Stimulated activated CD4-positive, alpha-beta T cell treated with anti-CD3 and anti-CD28 coated beads, Interleukin-12 subunit alpha, Interleukin-12 subunit beta, amount 100 ng/mL, for 24 hours (primary cell): ENCODE measurements at regions not wholly inside any gene's neighbourhood (a gene's known extent, or its start where the extent isn't known, plus 50 kb on each side); places are given as distances from the start of the nearest gene placed in this dataset.

Experiments used
- DNase-seq, 2 experiments: peaks; one replicate each; pipeline ENCODE4 v3.0.0-alpha.2; 2020; ENCODE audit warnings: low read depth in 2 of 2

- DNase-seq, result peak in 1 of 2 experiments; percentile 52
These were observed 185.1 kb downstream of the CLIC5 start for GRCh38 chr6:45830441-45831139.

- no peak for DNase-seq
These were observed 185.8 kb downstream of the CLIC5 start for GRCh38 chr6:45829873-45830272.

DNA sequence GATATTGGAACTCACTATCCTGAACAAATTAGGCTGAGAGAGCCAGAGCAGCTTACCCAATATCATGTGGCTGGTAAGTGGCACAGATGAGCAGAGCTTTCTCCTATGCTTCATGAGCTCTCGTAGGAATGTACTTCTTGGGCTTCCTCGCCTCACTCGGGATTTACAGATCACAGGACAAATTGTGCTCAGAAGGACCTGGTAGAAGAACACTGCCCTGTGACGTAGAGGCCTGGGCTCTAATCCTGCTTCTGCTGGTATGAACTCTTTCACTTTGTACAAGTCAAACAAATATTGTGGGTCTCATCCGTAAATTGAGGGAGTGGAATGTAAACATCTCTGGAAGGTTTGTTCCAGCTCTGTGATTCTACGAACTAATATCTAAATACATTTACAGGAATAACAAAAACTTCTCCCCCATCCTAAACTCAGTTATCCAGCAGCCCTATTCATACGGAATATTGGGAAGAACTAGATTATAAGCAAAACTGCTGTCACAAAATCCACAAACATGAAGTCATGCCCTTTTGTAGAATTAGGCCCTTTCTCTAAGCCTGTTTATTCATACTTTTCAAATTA is 187.6 kb downstream of the CLIC5 start:
- DNase-seq, result no peak

GRCh38 chr6:45822873-45823272 is 192.8 kb downstream of the CLIC5 start:
- DNase-seq, result no peak

DNA sequence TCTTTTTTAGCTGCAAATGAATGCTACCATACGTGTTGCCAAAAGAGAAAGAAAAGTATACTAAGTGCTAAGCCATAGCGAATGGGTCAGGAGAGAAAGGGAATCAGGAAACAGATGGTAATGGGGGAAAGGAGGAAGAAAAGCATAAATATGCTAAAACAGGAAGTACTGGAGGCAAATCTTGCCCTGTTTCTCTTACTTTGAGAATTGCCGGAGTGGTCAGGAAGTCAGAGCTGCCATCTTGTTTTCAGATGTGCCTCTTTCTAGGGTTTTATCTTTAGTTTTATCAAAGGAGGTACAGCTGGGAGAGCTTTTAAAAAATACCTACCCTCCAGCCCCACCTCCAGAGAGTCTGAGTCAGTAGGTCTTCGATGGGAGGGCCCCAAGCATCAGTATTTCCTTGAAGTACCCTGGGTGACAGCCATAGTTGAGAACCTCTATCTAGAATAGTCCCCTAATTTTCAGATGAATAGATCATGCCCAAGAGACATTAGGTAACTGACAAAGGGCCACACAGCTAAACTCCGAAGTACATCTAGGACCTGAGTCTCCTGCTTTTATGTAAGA is 193.3 kb downstream of the CLIC5 start:
- DNase-seq, result no peak

GRCh38 chr6:45818655-45819054 is 197.0 kb downstream of the CLIC5 start:
- no peak for DNase-seq

DNA sequence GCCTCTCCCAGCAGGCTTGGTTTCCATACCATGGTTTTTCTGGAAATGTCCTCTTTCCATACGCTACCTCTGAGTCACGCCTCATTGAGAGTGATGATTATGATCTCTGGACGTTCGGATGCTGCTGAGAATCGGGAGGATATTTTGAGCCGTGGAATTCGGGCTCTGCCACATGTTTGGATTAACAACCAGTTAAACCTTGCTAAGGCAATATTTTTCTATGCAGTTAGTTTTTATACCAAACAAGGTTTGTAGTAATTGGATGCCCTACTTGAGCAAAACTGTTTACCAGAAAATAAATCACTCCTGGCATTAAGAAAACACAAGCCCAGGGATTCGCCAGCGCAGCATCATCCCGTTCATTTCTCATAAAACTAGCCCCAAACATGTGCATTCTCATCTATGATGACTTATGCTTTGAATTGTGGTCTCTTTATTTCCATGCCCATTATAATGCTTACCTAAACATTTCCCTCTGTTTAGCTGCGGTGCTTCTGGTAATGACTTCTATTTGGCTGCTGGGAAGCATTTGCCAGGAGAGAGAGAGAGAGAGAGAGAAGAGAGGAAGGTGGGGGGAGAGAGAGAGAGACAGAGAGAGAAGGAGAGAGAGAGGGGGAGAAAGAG is 198.9 kb downstream of the CLIC5 start:
- DNase-seq, result no peak

GRCh38 chr6:45815466-45816125 is 200.1 kb downstream of the CLIC5 start:
- DNase-seq, result no peak

GRCh38 chr6:45814772-45815171 is 200.9 kb downstream of the CLIC5 start:
- DNase-seq, result no peak

- DNase-seq, result no peak
These were observed 201.7 kb downstream of the CLIC5 start for GRCh38 chr6:45813943-45814342.

DNA sequence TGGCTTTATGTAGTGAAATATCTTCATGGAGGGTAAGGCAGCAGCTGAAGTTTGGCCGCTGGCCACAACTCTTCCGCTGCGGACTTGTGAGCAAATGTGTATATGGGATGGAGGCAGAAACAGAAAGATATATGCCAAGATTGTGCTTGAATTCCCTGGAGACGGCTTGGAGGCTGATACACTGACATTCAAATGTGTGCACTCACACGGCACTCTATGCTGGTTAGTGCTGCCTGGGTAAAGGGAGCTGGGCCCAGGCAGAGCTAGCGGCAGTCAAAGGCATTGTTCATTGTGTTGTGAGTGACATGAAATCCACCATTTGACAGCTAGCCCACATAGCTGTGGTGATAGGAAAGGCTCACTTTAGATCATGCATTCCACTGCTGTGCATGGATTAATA is 202.7 kb downstream of the CLIC5 start:
- no peak for DNase-seq

- no peak for DNase-seq
These were observed 206.7 kb downstream of the CLIC5 start for GRCh38 chr6:45808917-45809316.

GRCh38 chr6:45808042-45808645 is 207.5 kb downstream of the CLIC5 start:
- DNase-seq, result no peak

DNA sequence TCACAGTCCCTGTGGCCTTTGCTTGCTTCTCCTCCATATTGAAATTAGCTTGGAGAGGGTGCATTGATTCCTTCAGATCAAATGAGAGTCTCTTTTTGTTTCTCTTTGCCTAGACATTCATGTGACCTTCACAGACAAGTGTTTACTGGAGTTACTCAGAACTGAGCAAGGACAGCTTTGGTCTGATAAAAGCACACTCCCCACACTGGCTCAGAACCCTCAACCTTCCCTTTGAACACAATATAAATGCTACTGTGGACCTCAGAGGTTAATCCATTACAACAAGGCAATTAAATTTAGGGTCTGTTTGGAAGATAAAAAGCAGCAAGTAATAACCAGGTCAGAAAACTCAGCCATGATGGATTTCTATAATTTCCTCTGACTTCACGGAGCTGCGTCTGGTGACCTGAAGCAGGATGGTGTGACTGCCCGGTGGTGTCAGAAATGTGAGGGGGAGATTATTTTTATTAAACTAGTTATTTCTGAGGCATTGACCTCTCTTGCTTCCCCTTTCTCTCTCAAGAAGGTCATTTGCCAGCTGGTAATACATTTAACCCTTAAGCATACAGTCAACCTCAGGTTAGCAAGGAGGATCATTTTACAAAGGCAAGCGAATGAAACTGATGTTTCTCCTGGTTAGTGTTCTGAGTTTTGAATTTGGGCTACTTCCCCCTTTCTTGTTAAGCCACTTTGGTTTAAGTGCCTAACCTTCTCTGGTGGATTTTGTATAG is 208.2 kb downstream of the CLIC5 start:
- no peak for DNase-seq

DNA sequence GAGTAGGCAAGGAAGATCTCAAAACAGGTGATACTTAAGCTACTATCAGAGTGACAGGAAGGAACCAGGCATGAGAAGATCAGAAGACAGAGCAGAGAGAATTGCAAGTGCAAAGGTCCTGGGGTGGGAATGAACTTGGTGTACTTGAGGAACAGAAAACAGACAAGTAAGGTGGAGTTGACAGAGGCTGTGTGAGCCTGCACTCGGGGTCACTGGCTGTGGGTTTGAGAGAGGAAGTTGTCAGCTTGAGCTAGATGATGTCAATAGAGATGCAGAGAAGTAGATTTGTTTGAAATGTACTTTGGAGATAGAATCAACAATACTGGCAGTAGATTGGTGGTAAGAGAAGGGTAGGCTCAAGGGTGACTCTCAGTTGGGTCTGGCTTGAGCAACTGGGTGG is 209.5 kb downstream of the CLIC5 start:
- no peak for DNase-seq

- no peak for DNase-seq
These were observed 212.6 kb downstream of the CLIC5 start for GRCh38 chr6:45803071-45803470.

- DNase-seq, result peak in 1 of 2 experiments; percentile 47
These were observed 214.0 kb downstream of the CLIC5 start for GRCh38 chr6:45801471-45802289.

DNA sequence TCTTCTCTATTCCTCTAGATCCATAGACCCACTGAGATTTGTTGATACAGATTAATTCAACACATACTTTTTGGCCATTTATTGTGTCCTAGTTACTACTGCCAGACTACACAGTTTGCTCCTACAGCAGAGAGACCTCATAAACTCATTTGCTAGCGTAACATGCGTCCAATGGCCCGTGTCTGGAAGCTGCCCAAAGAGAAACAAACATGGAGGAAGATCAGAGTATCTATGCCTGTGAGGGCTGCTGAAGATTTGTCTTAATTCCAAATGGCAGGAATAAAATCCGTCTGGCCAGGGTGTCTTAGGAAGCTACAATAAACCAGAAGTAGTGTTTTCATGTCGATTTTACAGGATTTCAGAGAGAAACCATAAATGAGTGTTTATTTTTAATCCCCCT is 214.7 kb downstream of the CLIC5 start:
- no peak for DNase-seq

GRCh38 chr6:45795678-45796077 is 220.0 kb downstream of the CLIC5 start:
- DNase-seq, result no peak

DNA sequence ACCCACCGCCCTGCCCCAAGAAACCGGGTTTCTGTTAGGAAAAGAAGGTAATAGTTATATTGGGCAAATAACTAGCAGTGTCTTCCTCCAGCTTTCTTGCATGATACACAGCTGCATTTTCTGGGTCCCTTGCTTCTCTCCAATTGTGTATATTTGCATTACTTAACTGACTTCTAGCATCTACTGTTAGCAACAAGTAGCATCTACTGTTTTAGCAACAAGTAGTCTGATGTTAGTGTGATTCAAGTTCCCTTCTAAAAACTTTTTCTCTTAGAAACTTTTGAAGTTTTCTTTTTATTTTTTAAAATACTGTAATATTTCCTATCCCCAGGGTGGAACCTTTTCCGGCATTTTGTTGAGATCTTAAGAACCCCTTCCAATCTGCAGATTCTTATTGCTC is 221.2 kb downstream of the CLIC5 start:
- DNase-seq, result no peak
